Adrenal gland (tissue), 9 donors: ENCODE measurements at regions not wholly inside any gene's neighbourhood (a gene's known extent, or its start where the extent isn't known, plus 50 kb on each side); places are given as distances from the start of the nearest gene placed in this dataset.

Experiments used
- DNase-seq, 7 donors: peaks; one replicate each; pipeline ENCODE4 v3.0.0-alpha.2; 2019 to 2020
- H3K27ac ChIP-seq, 5 donors: fragments of 200-600 bp; sonication (generic) in 4 of 5; 1 replicate in 3 of 5; 2 replicates in 2 of 5; pipeline versions ENCODE4 v1.5.1 to v1.8.0; 2016 to 2020; ENCODE audit warnings: mild to moderate bottlenecking in 1 of 5
- H3K27me3 ChIP-seq: fragments of 200-600 bp; 2 replicates; pipeline ENCODE4 v1.8.0; 2021
- H3K36me3 ChIP-seq, 2 donors: fragments of 200-600 bp; replicated peaks in 1 of 2; 1 replicate in 1 of 2; 2 replicates in 1 of 2; pipeline versions ENCODE4 v1.5.1 to v1.8.0; 2018 to 2022
- H3K4me1 ChIP-seq, 2 donors: fragments of 200-600 bp; replicated peaks in 1 of 2; 1 replicate in 1 of 2; 2 replicates in 1 of 2; pipeline versions ENCODE4 v1.5.1 to v1.8.0; 2018 to 2021
- H3K4me3 ChIP-seq, 4 donors: fragments of 200-600 bp; sonication (generic) in 3 of 4; one replicate each; pipeline ENCODE4 v1.5.1; 2016 to 2018
- H3K9me3 ChIP-seq, 3 donors: fragments of 200-600 bp; sonication (generic) in 1 of 3; replicated peaks in 1 of 3; 1 replicate in 2 of 3; 2 replicates in 1 of 3; pipeline versions ENCODE4 v1.5.1 to v1.8.0; 2016 to 2021
- POLR2A ChIP-seq, 2 donors: fragments of 450-650 bp; IDR thresholded peaks; one replicate each; pipeline ENCODE4 v1.6.1; 2017; ENCODE audit warnings: antibody characterized with exemption in 2 of 2, mild to moderate bottlenecking in 2 of 2, moderate library complexity in 1 of 2
- WGBS, 4 donors: extraction: QIAGEN DNeasy Blood & Tissue Kit in 2 of 4; methylation state at CpG; one replicate each; pipeline versions ENCODE4 v1.1.5 to v1.1.7; 2013 to 2017; 5-methylcytosine and 5-hydroxymethylcytosine counted together
- intact Hi-C, 2 donors: fragments of 100-400 bp; cut with DNase I; formaldehyde crosslinking; loops; one replicate each; pipeline versions ENCODE4 v1.14.1 to v1.15.0; 2022 to 2023
- TF ChIP-seq, protein P1 (sequence below), 6 experiments: fragments of 450-650 bp in 4 of 6; fragments of 200-600 bp in 2 of 6; sonication (generic) in 1 of 6; IDR thresholded peaks; 1 replicate in 5 of 6; 2 replicates in 1 of 6; pipeline versions ENCODE4 v1.5.1 to v1.8.0; 2016 to 2021; ENCODE audit warnings: antibody characterized with exemption in 6 of 6, mild to moderate bottlenecking in 2 of 6, moderate library complexity in 1 of 6
- donor health status: healthy with polysubstance abuse.
- donor health status: Bipolar disorder and iron deficiency.
- donor health status: DM: yes; HTN: yes; CAD: no.
- donor health status: DM: no; HTN: no; CAD: no.
- donor health status: DM: no; HTN: no; CAD: no.

- no peaks in the 10 kb centered on the region for H3K27me3 ChIP-seq
- no peak overlapping the region for H3K27ac ChIP-seq
- no peaks in the 10 kb centered on the region for H3K4me1 ChIP-seq
- TF ChIP-seq, protein P1, sequence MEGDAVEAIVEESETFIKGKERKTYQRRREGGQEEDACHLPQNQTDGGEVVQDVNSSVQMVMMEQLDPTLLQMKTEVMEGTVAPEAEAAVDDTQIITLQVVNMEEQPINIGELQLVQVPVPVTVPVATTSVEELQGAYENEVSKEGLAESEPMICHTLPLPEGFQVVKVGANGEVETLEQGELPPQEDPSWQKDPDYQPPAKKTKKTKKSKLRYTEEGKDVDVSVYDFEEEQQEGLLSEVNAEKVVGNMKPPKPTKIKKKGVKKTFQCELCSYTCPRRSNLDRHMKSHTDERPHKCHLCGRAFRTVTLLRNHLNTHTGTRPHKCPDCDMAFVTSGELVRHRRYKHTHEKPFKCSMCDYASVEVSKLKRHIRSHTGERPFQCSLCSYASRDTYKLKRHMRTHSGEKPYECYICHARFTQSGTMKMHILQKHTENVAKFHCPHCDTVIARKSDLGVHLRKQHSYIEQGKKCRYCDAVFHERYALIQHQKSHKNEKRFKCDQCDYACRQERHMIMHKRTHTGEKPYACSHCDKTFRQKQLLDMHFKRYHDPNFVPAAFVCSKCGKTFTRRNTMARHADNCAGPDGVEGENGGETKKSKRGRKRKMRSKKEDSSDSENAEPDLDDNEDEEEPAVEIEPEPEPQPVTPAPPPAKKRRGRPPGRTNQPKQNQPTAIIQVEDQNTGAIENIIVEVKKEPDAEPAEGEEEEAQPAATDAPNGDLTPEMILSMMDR (IDR thresholded peaks at IDR 0.05) = no peak
- TF ChIP-seq POLR2A (IDR thresholded peaks at IDR 0.05) = no peak
- 77 to 85% (median 82%) methylated on average over 6 of the region's 6 CpGs for WGBS, 4 donors
- no peaks in the 10 kb centered on the region for H3K9me3 ChIP-seq
- H3K4me3 ChIP-seq = no peak overlapping the region
- no peak for DNase-seq
- intact Hi-C loops = no loop called here
- no peaks in the 10 kb centered on the region for H3K36me3 ChIP-seq
These were observed 290.2 kb downstream of the USP46 start for GRCh38 chr4:52368895-52369294.

- DNase-seq = no peak
- no peak for TF ChIP-seq POLR2A (IDR thresholded peaks at IDR 0.05)
- TF ChIP-seq, protein P1 (IDR thresholded peaks at IDR 0.05) = no peak
- intact Hi-C loops = loop anchor here (10.0 kb wide), 3 partner anchors 135 to 1855 kb away; partner anchors contain the start of gene PDGFRA (in 1 of the 2)
- Histone ChIP-seq H3K4me3 (no peak overlapping the region), H3K9me3 (no peaks in the 10 kb centered on the region), H3K27ac (no peak overlapping the region), H3K27me3 (no peaks in the 10 kb centered on the region), H3K36me3 (no peaks in the 10 kb centered on the region), H3K4me1 (no peaks in the 10 kb centered on the region)
- 79 to 88% (median 83%) methylated on average over 1 of the region's 1 CpG for WGBS, 4 donors
These were observed 289.5 kb downstream of the USP46 start for GRCh38 chr4:52369649-52370048.

- TF ChIP-seq, protein P1 (IDR thresholded peaks at IDR 0.05) = no peak
- TF ChIP-seq POLR2A (IDR thresholded peaks at IDR 0.05) = no peak
- Histone ChIP-seq H3K27ac (no peak overlapping the region), H3K36me3 (no peaks in the 10 kb centered on the region), H3K27me3 (no peaks in the 10 kb centered on the region), H3K4me1 (no peaks in the 10 kb centered on the region), H3K9me3 (no peaks in the 10 kb centered on the region), H3K4me3 (no peak overlapping the region)
- DNase-seq = no peak
- 89 to 94% (median 94%) methylated on average over 5 of the region's 5 CpGs for WGBS, 4 donors
- intact Hi-C loops = loop anchor here (10.0 kb wide), 3 partner anchors 136 to 1854 kb away; partner anchors contain the start of gene PDGFRA (in 1 of the 2)
These were observed 288.5 kb downstream of the USP46 start for GRCh38 chr4:52370576-52370975.

DNA sequence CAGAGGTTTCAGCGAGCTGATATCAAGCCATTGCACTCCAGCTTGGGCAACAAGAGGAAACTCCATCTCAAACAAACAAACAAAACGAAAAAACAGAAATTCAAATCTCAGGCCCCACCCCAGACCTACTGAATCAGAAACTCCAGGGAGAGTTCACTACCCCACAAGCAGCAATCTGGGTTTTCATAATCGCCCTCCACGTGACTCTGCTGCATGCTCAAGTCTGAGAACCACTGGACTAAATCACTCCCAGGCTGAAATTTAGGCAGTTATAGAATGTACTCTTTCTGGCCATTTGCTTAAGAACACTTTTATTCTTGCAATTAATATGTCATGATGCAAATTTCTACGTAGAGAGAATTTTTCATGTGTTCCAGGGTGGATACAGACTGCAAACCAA lies 287.3 kb downstream of the USP46 start:
- 81 to 85% (median 83%) methylated on average over 5 of the region's 5 CpGs for WGBS, 4 donors
- intact Hi-C loops = loop anchor here (10.0 kb wide), 3 partner anchors 137 to 1853 kb away; partner anchors contain the start of gene PDGFRA (in 1 of the 2)
- TF ChIP-seq, protein P1 (IDR thresholded peaks at IDR 0.05) = no peak
- no peak for TF ChIP-seq POLR2A (IDR thresholded peaks at IDR 0.05)

More for the DNA sequence above, 287.3 kb downstream of the USP46 start:
- no peaks in the 10 kb centered on the region for H3K9me3 ChIP-seq
- H3K4me3 ChIP-seq = no peak overlapping the region
- no peaks in the 10 kb centered on the region for H3K27me3 ChIP-seq
- H3K36me3 ChIP-seq = no peaks in the 10 kb centered on the region
- no peak for DNase-seq
- H3K4me1 ChIP-seq = no peaks in the 10 kb centered on the region
- no peak overlapping the region for H3K27ac ChIP-seq
